NB4 (cell line): ENCODE measurements at regions not wholly inside any gene's neighbourhood (a gene's known extent, or its start where the extent isn't known, plus 50 kb on each side); places are given as distances from the start of the nearest gene placed in this dataset.

ENCODE experiments used
- DNase-seq: peaks from one replicate; pipeline ENCODE4 v3.0.0; 2010; ENCODE audit warnings: low read depth
- H3K4me3 ChIP-seq: one replicate; pipeline ENCODE4 v1.5.1; 2011; ENCODE audit warnings: mild to moderate bottlenecking, low read depth, low read length, moderate library complexity
- MYC ChIP-seq: IDR thresholded peaks from 2 replicates; pipeline ENCODE4 v1.6.1; 2011; ENCODE audit warnings: low read depth, low read length
- POLR2A ChIP-seq: IDR thresholded peaks from 2 replicates; pipeline ENCODE4 v1.6.1; 2011; ENCODE audit warnings: mild to moderate bottlenecking; ENCODE audit not compliant: insufficient read length; ENCODE audit errors: extremely low read depth
- TF ChIP-seq, protein P1 (sequence below): IDR thresholded peaks from 2 replicates; pipeline ENCODE4 v1.6.1; 2011; ENCODE audit warnings: low read depth, low read length
- TF ChIP-seq, protein P2 (sequence below): IDR thresholded peaks from one replicate; pipeline ENCODE4 v1.5.1; 2012; ENCODE audit warnings: low read depth, low read length

DNA sequence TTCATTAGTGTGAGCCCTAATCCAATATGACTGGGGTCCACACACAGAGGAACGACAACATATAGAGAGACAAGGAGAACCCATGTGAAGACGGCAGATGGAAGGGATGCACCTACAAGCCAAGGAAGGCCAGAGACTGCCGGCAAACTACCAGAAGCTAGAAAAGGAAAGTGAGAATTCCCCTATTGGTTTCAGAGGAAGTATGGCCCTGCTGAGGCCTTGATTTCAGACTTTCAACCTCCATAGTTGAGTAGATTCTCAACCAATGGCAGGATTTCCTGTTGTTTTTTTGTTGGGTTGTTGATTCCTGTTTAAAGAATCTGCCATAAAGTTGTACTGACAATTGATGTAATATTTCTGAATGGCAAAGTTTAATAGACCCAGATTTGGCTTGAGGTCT lies 241.5 kb downstream of the SATB2 start:
- no peak overlapping the region for H3K4me3 ChIP-seq
- no peak for DNase-seq
- TF ChIP-seq POLR2A (no peak), MYC (no peak)
- TF ChIP-seq, protein P1, sequence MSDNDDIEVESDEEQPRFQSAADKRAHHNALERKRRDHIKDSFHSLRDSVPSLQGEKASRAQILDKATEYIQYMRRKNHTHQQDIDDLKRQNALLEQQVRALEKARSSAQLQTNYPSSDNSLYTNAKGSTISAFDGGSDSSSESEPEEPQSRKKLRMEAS: no peak
- TF ChIP-seq, protein P2, sequence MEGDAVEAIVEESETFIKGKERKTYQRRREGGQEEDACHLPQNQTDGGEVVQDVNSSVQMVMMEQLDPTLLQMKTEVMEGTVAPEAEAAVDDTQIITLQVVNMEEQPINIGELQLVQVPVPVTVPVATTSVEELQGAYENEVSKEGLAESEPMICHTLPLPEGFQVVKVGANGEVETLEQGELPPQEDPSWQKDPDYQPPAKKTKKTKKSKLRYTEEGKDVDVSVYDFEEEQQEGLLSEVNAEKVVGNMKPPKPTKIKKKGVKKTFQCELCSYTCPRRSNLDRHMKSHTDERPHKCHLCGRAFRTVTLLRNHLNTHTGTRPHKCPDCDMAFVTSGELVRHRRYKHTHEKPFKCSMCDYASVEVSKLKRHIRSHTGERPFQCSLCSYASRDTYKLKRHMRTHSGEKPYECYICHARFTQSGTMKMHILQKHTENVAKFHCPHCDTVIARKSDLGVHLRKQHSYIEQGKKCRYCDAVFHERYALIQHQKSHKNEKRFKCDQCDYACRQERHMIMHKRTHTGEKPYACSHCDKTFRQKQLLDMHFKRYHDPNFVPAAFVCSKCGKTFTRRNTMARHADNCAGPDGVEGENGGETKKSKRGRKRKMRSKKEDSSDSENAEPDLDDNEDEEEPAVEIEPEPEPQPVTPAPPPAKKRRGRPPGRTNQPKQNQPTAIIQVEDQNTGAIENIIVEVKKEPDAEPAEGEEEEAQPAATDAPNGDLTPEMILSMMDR: no peak

DNA sequence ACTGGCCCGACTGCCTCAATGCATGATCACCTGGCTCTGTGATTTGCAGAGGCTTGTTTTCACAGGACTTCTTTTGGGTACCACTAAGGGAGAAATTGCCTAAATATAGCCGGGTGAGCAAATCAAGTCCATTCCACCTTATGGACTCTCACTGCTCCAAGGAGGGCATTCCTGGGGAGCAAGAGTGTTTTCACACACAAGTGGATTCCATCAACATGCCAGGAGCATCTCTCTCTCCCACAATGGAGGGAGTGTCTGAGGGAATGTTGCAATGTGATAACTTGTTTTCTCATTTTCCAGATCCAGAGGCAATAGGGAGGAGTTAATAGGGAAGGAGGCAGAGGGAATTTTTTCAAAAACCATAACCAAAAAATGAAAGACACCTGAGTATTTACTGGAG lies 250.7 kb downstream of the SATB2 start:
- DNase-seq: no peak
- H3K4me3 ChIP-seq: no peak overlapping the region
- TF ChIP-seq, protein P2: no peak
- TF ChIP-seq, protein P1: no peak
- TF ChIP-seq POLR2A (no peak), MYC (no peak)

DNA sequence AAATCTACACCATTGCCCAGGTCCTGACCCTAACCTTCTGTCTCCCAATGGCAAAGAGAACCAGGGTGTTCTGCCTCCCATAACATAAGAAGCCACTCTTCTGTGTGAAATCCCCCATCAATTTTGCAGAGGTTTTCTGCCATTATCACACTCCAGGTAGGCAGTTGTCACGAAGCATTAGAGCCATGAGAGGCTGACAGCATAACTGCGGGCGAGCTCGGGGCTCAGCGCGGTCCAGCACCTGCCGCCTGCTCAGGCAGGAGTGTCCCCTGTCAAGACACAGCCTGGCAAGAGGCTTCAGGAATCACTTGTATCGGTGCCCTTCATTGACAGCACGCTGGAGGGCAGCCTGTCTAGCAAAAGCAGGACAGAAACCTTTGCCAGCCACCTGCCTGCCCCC lies 251.2 kb downstream of the SATB2 start:
- TF ChIP-seq, protein P1: no peak
- TF ChIP-seq POLR2A (no peak), MYC (no peak)
- TF ChIP-seq, protein P2: no peak
- no peak overlapping the region for H3K4me3 ChIP-seq
- no peak for DNase-seq

DNA sequence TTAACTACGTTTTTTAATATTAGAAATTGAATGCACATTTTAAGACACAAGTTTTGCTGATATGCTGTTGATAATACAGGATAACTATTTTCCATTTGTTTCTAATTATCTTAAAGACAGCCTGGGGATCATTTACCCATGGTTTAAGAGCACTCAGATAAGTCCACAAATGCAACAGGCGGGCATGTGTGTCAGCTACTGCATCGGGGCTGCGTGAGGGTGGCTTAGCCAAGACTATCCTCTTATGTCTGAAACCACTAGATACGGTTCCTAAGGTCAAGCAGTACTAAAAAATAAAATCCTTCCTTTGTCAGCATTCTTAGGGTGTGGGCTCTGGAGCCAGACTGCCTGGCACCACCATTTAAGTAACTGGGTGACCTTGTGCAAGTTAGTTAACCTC lies 254.8 kb downstream of the SATB2 start:
- TF ChIP-seq, protein P2: no peak
- TF ChIP-seq MYC: no peak
- TF ChIP-seq POLR2A: no peak
- TF ChIP-seq, protein P1: no peak

DNA sequence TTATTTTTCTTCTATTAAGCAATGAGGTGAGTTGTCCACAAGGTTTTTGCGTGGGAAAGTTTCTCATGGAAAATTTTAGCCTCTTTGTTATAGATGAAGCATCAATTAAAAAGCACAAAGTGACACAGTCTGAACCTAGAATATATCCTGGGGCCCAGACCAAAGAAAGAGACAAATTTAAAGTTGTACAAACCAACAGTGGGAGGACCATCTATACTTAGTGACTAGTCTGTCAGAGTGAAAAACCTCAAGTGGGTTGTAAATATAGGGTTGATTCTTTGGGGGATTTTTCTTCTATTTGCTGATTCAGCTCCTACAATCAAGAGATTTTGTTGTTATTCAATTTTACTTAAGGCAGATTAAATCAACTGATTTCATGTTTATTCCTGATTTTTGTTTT lies 256.2 kb downstream of the SATB2 start:
- no peak for TF ChIP-seq MYC
- TF ChIP-seq POLR2A: no peak
- TF ChIP-seq, protein P1: no peak
- TF ChIP-seq, protein P2: no peak
- DNase-seq: no peak
- no peak overlapping the region for H3K4me3 ChIP-seq

More for the DNA sequence above, 254.8 kb downstream of the SATB2 start:
- H3K4me3 ChIP-seq: no peak overlapping the region
- DNase-seq: no peak

DNA sequence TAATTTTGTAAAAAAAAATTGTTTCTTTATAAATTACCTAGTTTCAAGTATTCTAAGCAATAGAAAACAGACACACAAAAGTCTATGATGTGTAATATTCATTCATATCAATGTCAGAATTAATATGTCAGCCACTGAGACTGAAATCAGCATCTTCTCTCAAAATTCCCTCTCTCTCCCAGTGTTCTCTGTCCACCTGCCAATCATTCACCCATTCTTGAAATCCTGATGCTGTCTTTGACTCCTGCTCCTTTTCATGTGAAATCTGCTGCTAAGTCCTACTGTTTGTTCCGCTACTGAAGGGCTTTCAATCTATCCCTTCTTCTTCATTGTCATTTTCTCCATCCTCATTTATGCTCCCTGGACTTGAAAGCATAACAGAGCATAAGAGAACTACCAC lies 257.9 kb downstream of the SATB2 start:
- TF ChIP-seq, protein P2: no peak
- TF ChIP-seq POLR2A: no peak
- TF ChIP-seq MYC: no peak
- no peak overlapping the region for H3K4me3 ChIP-seq
- DNase-seq: no peak
